ENCODE measurements at regions not wholly inside any gene's neighbourhood (a gene's known extent, or its start where the extent isn't known, plus 50 kb on each side); places are given as distances from the start of the nearest gene placed in this dataset.

GRCh38 chr10:46227936-46228562 is 58.7 kb upstream of the ANTXRL start:
- no peak for TF ChIP-seq JUN (IDR thresholded peaks at IDR 0.05; ENCODE audit: borderline replicate concordance, insufficient read depth, insufficient read length, low read depth)
- TF ChIP-seq POLR2A (IDR thresholded peaks at IDR 0.05; ENCODE audit: low read depth, low read length) = no peak
- TF ChIP-seq EZH2 (IDR thresholded peaks at IDR 0.05; ENCODE audit: borderline replicate concordance, low read depth, low read length, severe bottlenecking) = no peak
- no peak for TF ChIP-seq MAX (IDR thresholded peaks at IDR 0.05; ENCODE audit: insufficient read depth, insufficient read length)
- TF ChIP-seq POLR2AphosphoS5 (IDR thresholded peaks at IDR 0.05; ENCODE audit: insufficient read depth, low read depth, low read length) = no peak
- TF ChIP-seq CTCF (IDR thresholded peaks at IDR 0.05; ENCODE audit: extremely low read depth in 1 of 2, insufficient read depth in 1 of 2, low read depth in 1 of 2, low read length in 2 of 2) = no peak
- TF ChIP-seq MYC (IDR thresholded peaks at IDR 0.05; ENCODE audit: low read depth, low read length) = no peak
- TF ChIP-seq FOS (IDR thresholded peaks at IDR 0.05; ENCODE audit: borderline replicate concordance, insufficient read depth, low read length) = no peak
- TF ChIP-seq GATA2 (IDR thresholded peaks at IDR 0.05; ENCODE audit: insufficient read depth, insufficient read length, low read depth, low read length) = no peak
- dilution Hi-C loops (cut with MboI; ENCODE audit: extremely low pct_ligation_motif_present, low sequenced_read_pairs) = no loop called here

More at GRCh38 chr10:46227936-46228562, 58.7 kb upstream of the ANTXRL start:
- Histone ChIP-seq H3K36me3 (ENCODE audit: control insufficient read depth in 2 of 2, extremely low read depth in 1 of 2, insufficient read depth in 2 of 2, low read length in 2 of 2) (no peaks in the 10 kb centered on the region), H3K9me1 (replicated peaks; ENCODE audit: control insufficient read depth, extremely low read depth, insufficient read depth, low read length) (no peaks in the 10 kb centered on the region), H3K4me3 (replicated peaks in 1 of 3; ENCODE audit: insufficient read depth in 1 of 3, low read depth in 1 of 3, low read length in 3 of 3) (no peak overlapping the region), H3K4me1 (ENCODE audit: control insufficient read depth, extremely low read depth, insufficient read depth, low read length) (no peaks in the 10 kb centered on the region), H3K9me3 (replicated peaks; ENCODE audit: control insufficient read depth, insufficient read depth, low read length) (no peaks in the 10 kb centered on the region), H3K27me3 (ENCODE audit: control insufficient read depth in 2 of 2, insufficient read depth in 2 of 2, low read length in 2 of 2) (no peaks in the 10 kb centered on the region), H4K20me1 (replicated peaks; ENCODE audit: control insufficient read depth, extremely low read depth, insufficient read depth, low read length) (no peaks in the 10 kb centered on the region), H3K9ac (replicated peaks; ENCODE audit: extremely low read depth, insufficient read depth, low read length) (no peak overlapping the region), H3K27ac (ENCODE audit: insufficient read depth, low read depth, low read length) (no peak overlapping the region), H3K79me2 (ENCODE audit: control insufficient read depth, insufficient read depth, low read length) (no peaks in the 10 kb centered on the region), H2AFZ (ENCODE audit: low read depth, low read length) (no peak overlapping the region), H3K4me2 (ENCODE audit: insufficient read depth, low read length) (no peak overlapping the region)
- CTCF ChIA-PET = interaction anchor here (0.8 to 4.0 kb wide), 18 partner anchors 8 to 1012 kb away, joined by 3 to 40 read pairs (median 4); no protein-coding TSS in a partner anchor
- POLR2A ChIA-PET = no interaction called here
- intact Hi-C loops (cut with micrococcal nuclease) = loop anchor here (5.0 kb wide), 1 partner anchor 246 kb away; no protein-coding TSS in a partner anchor
- no peak for FAIRE-seq
- no TSS peak for BruUV-seq (replicated peaks)
- no peak for DNase-seq (ENCODE audit: low read depth, low spot score)

Data from endothelial cell of umbilical vein (primary cell).